ENCODE measurements at regions not wholly inside any gene's neighbourhood (a gene's known extent, or its start where the extent isn't known, plus 50 kb on each side); places are given as distances from the start of the nearest gene placed in this dataset.
A peak's percentile ranks its signal among the peaks of the same experiment; 100 is the strongest.

DNA sequence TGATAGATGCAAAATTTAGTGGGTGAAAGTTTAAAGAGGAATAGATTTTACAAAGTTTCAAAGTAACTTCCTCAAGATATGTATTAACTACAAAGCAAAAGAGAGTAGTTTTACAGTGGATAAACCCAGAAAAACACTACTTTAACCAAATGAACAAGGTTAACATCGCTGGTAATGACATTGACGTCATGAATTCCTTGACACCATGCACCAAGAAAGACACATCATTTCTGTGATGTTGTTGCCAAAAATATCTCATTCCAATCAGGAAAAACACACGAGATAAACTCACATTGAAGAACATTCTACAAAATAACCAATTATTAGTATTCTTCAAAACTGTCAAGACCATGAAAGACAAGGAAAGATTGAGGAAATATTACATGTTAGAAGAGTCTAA, 605.6 kb upstream of the SETBP1 start:
- no peak for DNase-seq

- DNase-seq = no peak
These were observed 601.1 kb upstream of the SETBP1 start for GRCh38 chr18:44079606-44080005.

DNA sequence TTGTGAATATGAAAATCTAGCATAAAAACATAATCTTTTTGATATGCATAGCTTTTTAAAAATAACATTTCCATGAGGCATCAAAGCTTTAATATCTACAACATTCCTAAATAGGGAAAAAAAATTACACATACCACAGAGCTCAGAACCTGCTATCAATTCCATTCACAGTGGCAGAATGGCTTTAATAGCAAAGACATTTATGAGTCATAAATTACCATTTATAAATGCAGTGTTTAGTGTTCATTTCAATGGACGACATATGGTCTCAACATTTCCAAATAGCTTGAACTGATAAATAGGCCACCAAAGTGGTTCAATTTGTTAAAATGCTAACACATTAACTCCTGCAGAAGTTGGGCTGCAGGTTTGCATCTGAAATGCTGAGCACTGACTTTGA, 600.6 kb upstream of the SETBP1 start:
- DNase-seq = no peak

DNA sequence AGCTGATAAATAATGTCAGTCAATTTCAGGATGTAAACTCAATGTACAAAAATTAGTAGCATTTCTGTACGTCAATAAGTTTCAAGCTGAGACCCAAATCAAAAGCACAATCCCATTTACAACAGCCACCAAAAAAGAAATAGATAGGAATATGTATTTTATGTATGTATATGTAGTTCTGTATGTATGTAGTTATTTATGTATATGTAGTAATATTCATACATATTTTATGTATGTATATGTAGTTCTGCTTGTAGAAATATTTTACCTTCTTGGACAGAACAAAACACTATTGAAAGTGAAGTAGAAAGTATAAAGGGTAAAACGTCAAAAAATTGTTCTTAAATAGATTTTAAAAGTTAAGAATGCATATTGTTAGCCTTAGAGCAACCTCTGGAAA, 591.0 kb upstream of the SETBP1 start:
- DNase-seq = no peak

DNA sequence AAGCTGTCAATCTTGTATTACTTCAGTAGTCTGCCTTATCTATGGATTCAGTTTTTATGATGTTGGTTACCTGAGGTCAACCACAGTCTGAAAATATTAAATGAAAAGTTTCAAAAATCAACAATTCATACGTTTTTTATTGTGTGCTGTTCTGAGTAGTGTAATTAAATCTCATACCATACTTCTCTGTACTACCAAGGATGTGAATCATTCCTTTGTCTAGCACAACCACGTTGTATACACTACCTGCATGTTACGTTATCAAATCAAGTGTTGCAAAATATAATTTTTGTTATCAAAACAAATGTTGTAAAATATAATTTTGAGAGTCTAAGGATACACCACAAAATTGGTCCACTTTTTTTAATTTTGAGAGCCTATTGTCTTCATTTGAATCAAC, 590.2 kb upstream of the SETBP1 start:
- DNase-seq = no peak

- DNase-seq = no peak
These were observed 587.4 kb upstream of the SETBP1 start for GRCh38 chr18:44093253-44093652.

GRCh38 chr18:44096016-44096415, 584.7 kb upstream of the SETBP1 start:
- DNase-seq = no peak

GRCh38 chr18:44098551-44099098, 582.1 kb upstream of the SETBP1 start:
- DNase-seq = no peak

DNA sequence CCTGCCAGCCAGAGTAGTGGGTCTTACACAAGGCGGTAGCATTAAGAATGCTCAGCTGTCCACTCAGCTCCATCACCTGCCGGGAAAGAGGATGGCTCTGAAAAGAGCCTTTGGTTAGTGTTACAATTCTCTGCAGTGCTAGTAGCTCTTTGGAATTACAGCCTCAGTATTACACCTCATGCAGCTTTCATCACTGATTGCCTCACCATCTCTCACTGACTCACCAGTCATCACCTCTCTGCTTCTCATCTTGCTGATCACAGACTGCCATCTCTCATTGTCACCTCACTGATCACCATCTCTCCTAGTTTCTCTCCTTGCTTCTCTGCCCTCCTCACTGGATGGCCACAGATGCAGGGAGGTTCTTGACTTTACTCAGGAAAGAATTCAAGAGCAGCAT, 573.5 kb upstream of the SETBP1 start:
- no peak for DNase-seq

GRCh38 chr18:44111337-44111736, 569.4 kb upstream of the SETBP1 start:
- no peak for DNase-seq

GRCh38 chr18:44117821-44118220, 562.9 kb upstream of the SETBP1 start:
- DNase-seq = no peak

- DNase-seq = no peak
These were observed 561.1 kb upstream of the SETBP1 start for GRCh38 chr18:44119607-44120006.

DNA sequence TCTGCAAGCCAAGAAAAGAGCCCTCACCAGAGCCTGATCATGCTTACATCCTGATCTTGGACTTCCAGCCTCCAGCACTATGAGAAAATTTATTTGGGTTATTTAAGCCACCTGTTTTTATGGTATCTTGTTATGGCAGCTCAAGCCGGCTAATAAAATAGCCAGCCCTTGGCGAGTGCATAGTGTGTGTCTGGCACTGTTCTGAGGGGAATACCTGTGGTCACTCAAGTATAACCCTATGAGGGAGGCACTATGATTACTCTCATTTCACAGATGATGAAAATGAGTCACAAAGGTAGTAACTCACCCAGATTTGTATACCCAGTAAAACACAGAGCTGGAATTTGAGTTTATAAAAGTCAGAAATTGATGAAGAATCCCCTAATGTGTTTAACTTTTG, 556.9 kb upstream of the SETBP1 start:
- no peak for DNase-seq

DNA sequence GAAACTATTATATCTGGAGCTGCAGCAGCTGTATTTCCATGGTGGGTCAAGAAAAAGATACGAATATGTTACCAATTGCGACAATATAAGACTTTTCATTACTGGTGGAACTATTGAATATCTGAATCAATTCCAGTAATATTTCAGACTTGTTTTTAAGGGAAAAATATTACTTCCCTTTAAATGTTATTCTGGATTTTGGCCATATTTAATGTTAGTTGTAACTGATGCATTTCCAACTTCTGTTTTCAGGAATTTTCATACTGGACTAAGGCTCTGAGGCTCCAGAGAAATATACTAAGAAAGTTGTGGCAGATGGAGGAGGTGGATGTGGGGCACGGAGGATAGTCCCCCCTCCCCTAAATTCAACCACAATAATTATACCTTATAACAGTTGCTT, 555.2 kb upstream of the SETBP1 start:
- no peak for DNase-seq

- DNase-seq = no peak
These were observed 554.1 kb upstream of the SETBP1 start for GRCh38 chr18:44126598-44126997.

DNA sequence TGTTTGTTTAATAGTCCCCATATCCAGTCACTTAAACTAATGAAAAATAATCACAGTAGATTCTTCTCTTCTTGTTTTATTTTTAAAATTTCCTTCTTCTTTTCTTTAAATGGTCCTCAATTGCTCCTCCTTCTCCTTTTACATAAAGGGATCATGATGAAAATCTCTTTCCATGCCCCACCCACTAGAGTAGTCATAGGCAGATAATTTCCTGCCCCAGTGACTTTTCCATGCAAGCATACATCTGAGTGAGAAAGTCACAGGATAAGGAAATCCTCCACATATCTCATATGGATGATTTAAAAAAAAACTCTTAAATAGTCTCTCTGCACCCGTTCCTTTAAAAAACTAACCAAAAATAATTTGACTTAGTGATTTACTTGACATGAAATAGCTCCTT, 552.3 kb upstream of the SETBP1 start:
- no peak for DNase-seq

DNA sequence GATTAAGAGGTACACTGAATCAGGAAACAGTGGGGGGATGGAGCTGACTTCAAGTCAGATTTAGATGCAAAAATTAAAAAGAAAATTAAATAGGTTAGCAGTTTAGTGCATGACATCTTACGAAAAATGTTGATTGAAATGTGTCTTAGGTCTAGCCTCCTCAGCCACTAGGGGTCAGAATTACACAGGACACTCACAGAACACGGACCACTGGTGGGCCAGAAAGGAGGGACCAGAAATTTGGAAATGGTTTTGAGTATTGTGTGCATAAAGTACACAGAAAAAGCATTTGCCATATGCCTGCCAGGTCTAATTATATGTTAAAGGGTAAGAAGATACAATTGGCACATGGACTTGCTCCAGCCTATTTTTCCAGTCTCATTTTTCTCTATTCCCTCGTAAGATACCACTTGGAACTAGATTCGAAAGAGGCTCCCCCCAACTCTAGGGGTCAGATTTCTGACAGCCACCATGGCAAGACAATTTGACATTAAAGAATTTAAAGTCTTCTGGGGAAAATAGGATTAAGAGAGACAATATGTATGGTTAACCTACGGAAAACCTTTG, 550.2 kb upstream of the SETBP1 start:
- DNase-seq = peak; percentile 26

DNA sequence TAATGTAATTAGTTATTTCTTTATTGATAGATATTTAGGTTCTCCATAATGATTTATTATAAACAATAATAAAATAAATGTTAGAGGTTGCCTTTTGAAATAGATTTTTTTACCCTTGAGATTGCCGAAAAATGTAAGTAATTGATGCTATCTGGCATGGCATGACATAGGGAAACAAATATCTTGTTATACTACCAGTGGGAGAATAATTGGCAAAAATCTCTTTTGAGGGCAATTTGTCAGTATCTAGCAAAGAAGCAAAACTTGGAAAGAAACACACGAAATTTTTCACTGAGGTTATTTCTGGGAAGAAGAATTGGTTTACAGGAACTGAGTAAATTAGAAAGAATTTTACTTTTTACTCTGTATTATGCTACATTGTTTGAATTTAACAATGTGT, 547.2 kb upstream of the SETBP1 start:
- DNase-seq = no peak

- DNase-seq = no peak
These were observed 546.2 kb upstream of the SETBP1 start for GRCh38 chr18:44134447-44134846.

DNA sequence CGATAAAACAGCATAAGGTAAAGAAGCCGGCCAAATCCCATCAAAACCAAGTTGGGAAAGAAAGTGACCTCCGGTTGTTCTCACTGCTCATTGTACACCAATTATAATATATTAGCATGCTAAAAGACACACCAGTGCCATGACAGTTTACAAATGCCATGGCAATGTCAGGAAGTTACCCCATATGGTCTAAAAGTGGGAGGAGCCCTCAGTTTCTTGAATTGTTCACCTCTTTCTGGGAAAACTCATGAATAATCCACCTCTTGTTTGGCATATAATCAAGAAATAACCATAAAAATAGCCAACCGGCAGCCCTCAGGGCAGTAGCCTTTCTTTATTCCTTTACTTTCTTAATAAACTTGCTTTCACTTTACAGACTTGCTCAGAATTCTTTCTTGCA, 544.9 kb upstream of the SETBP1 start:
- DNase-seq = no peak

- no peak for DNase-seq
These were observed 544.4 kb upstream of the SETBP1 start for GRCh38 chr18:44136326-44136725.

DNA sequence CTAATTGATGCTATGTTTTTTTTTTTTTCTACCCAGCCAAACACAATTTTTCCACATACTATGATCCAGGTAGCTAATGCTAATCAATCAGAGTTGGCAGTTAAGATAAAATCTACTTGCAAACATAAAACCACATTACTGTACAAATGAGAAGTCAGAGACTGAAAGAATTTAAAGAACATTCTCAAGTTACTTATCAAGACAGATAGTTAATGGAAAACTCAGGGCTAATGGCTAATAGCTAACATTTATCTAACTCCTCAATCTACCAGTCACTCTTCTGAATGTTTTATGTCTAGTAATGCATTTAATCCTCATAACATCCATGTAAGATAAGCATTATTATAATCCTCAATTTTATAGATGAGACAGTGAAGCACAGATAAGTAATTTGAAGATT, 537.6 kb upstream of the SETBP1 start:
- DNase-seq = no peak

DNA sequence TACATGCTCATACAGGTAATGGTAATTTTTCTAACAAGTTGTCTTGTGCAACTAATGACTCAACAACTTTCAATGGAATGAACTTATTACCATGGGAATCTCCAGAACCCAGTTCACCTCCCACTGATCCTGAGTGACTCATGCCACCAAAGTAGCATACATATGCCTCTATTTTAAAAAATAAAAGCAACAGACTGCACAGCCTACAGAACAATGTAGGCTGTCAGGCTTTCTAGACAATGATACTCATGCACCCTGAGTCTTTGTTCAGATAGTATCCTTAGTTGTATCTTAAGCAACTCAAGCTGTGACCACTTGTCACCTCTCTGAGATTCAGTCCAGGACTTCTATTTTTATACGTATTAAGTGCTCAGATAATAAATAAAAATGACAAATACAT, 531.0 kb upstream of the SETBP1 start:
- no peak for DNase-seq

- no peak for DNase-seq
These were observed 526.7 kb upstream of the SETBP1 start for GRCh38 chr18:44153981-44154380.

- DNase-seq = peak; percentile 56
These were observed 524.6 kb upstream of the SETBP1 start for GRCh38 chr18:44156126-44156525.
